Uterus (tissue), 2 donors: ENCODE measurements at regions not wholly inside any gene's neighbourhood (a gene's known extent, or its start where the extent isn't known, plus 50 kb on each side); places are given as distances from the start of the nearest gene placed in this dataset.

Source experiments
- CTCF ChIP-seq, 4 experiments: fragments of 200-600 bp in 2 of 4; fragments of 450-650 bp in 2 of 4; sonication (generic) in 2 of 4; IDR thresholded peaks; one replicate each; pipeline ENCODE4 v1.5.1; 2016 to 2019; ENCODE audit warnings: antibody characterized with exemption in 4 of 4, mild to moderate bottlenecking in 2 of 4, moderate library complexity in 1 of 4
- POLR2A ChIP-seq, 2 donors: fragments of 450-650 bp; IDR thresholded peaks; one replicate each; pipeline ENCODE4 v1.6.1; 2016; ENCODE audit warnings: antibody characterized with exemption in 2 of 2, mild to moderate bottlenecking in 1 of 2, moderate library complexity in 1 of 2

GRCh38 chr6:139981066-139981624, 606.7 kb upstream of the CITED2 start:
- TF ChIP-seq CTCF (IDR thresholded peaks at IDR 0.05) (no peak), POLR2A (IDR thresholded peaks at IDR 0.05) (no peak)
